ENCODE measurements at regions not wholly inside any gene's neighbourhood (a gene's known extent, or its start where the extent isn't known, plus 50 kb on each side); places are given as distances from the start of the nearest gene placed in this dataset.

- peaks cover 6% of the 10 kb centered on the region for H3K4me1 ChIP-seq (ENCODE audit: insufficient read depth, low read length)
- TF ChIP-seq CTCF (IDR thresholded peaks at IDR 0.05): no peak
- H3K27me3 Mint-ChIP-seq: no peaks in the 10 kb centered on the region
Observed at GRCh38 chr1:234875953-234876855, 252.4 kb downstream of the TOMM20 start.

GRCh38 chr1:234875328-234875952, 253.2 kb downstream of the TOMM20 start:
- H3K27me3 Mint-ChIP-seq: no peaks in the 10 kb centered on the region
- ChIA-PET POLR2A (no interaction called here), CTCF (no interaction called here)
- no peak overlapping the region for H3K4me3 ChIP-seq (ENCODE audit: low read length)
- no peak overlapping the region for H3K27ac ChIP-seq (ENCODE audit: low read depth in 1 of 2, low read length in 2 of 2)
- no peak for TF ChIP-seq CTCF (IDR thresholded peaks at IDR 0.05)
- no peaks in the 10 kb centered on the region for H3K9me3 ChIP-seq (ENCODE audit: control insufficient read depth in 1 of 2, insufficient read depth in 1 of 2, low read length in 2 of 2)
- H3K4me1 Mint-ChIP-seq (ENCODE audit: low read depth): peaks cover 6% of the 10 kb centered on the region
- H3K9me3 Mint-ChIP-seq: no peaks in the 10 kb centered on the region
- H3K36me3 Mint-ChIP-seq (ENCODE audit: low read depth): no peaks in the 10 kb centered on the region
- peaks cover 6% of the 10 kb centered on the region for H3K4me1 ChIP-seq (ENCODE audit: insufficient read depth, low read length)
- H3K27me3 ChIP-seq (ENCODE audit: control insufficient read depth in 1 of 2, insufficient read depth in 2 of 2, low read length in 2 of 2): no peaks in the 10 kb centered on the region
- no peak for ATAC-seq (ENCODE audit: poor library complexity)
- H3K27ac Mint-ChIP-seq: no peak overlapping the region
- no peaks in the 10 kb centered on the region for H3K36me3 ChIP-seq (ENCODE audit: insufficient read depth, low read length)
- H3K4me3 Mint-ChIP-seq: no peak overlapping the region
- intact Hi-C loops (cut with DNase I, micrococcal nuclease): loop anchor here in 1 of 2 experiments (10.0 kb wide), 1 partner anchor 381 kb away; no protein-coding TSS in a partner anchor
- no peak for DNase-seq

More at GRCh38 chr1:234875953-234876855, 252.4 kb downstream of the TOMM20 start:
- no peak overlapping the region for H3K27ac Mint-ChIP-seq
- Histone ChIP-seq H3K9me3 (ENCODE audit: control insufficient read depth in 1 of 2, insufficient read depth in 1 of 2, low read length in 2 of 2) (no peaks in the 10 kb centered on the region), H3K27me3 (ENCODE audit: control insufficient read depth in 1 of 2, insufficient read depth in 2 of 2, low read length in 2 of 2) (no peaks in the 10 kb centered on the region), H3K27ac (ENCODE audit: low read depth in 1 of 2, low read length in 2 of 2) (no peak overlapping the region), H3K36me3 (ENCODE audit: insufficient read depth, low read length) (no peaks in the 10 kb centered on the region), H3K4me3 (ENCODE audit: low read length) (no peak overlapping the region)
- H3K4me3 Mint-ChIP-seq: no peak overlapping the region
- ATAC-seq (ENCODE audit: poor library complexity) (no peak), DNase-seq (no peak)
- peaks cover 6% of the 10 kb centered on the region for H3K4me1 Mint-ChIP-seq (ENCODE audit: low read depth)
- ChIA-PET CTCF (no interaction called here), POLR2A (interaction anchor here (1.0 kb wide), 1 partner anchor 264 kb away, joined by 3 read pairs; no protein-coding TSS in a partner anchor)
- H3K9me3 Mint-ChIP-seq: no peaks in the 10 kb centered on the region
- H3K36me3 Mint-ChIP-seq (ENCODE audit: low read depth): no peaks in the 10 kb centered on the region
- intact Hi-C loops (cut with DNase I, micrococcal nuclease): loop anchor here in 1 of 2 experiments (10.0 kb wide), 1 partner anchor 381 kb away; no protein-coding TSS in a partner anchor

- H3K4me1 Mint-ChIP-seq (ENCODE audit: low read depth): peaks cover 6% of the 10 kb centered on the region
- POLR2A ChIA-PET: interaction anchor here (0.6 kb wide), 1 partner anchor 12 kb away, joined by 3 read pairs; no protein-coding TSS in a partner anchor
- no peaks in the 10 kb centered on the region for H3K27me3 ChIP-seq (ENCODE audit: control insufficient read depth in 1 of 2, insufficient read depth in 2 of 2, low read length in 2 of 2)
- no peaks in the 10 kb centered on the region for H3K27me3 Mint-ChIP-seq
- H3K4me3 ChIP-seq (ENCODE audit: low read length): no peak overlapping the region
- no peaks in the 10 kb centered on the region for H3K36me3 Mint-ChIP-seq (ENCODE audit: low read depth)
- H3K9me3 ChIP-seq (ENCODE audit: control insufficient read depth in 1 of 2, insufficient read depth in 1 of 2, low read length in 2 of 2): no peaks in the 10 kb centered on the region
- ATAC-seq (ENCODE audit: poor library complexity) (no peak), DNase-seq (no peak)
- H3K27ac Mint-ChIP-seq: no peak overlapping the region
- CTCF ChIA-PET: no interaction called here
- no peaks in the 10 kb centered on the region for H3K36me3 ChIP-seq (ENCODE audit: insufficient read depth, low read length)
- peaks cover 6% of the 10 kb centered on the region for H3K4me1 ChIP-seq (ENCODE audit: insufficient read depth, low read length)
- no peak for TF ChIP-seq CTCF (IDR thresholded peaks at IDR 0.05)
- intact Hi-C loops (cut with DNase I, micrococcal nuclease): loop anchor here in 1 of 2 experiments (10.0 kb wide), 1 partner anchor 380 kb away; no protein-coding TSS in a partner anchor
- no peak overlapping the region for H3K27ac ChIP-seq (ENCODE audit: low read depth in 1 of 2, low read length in 2 of 2)
- H3K4me3 Mint-ChIP-seq: no peak overlapping the region
- H3K9me3 Mint-ChIP-seq: no peaks in the 10 kb centered on the region
Observed at GRCh38 chr1:234874291-234875288, 254.0 kb downstream of the TOMM20 start.
